ENCODE measurements at regions not wholly inside any gene's neighbourhood (a gene's known extent, or its start where the extent isn't known, plus 50 kb on each side); places are given as distances from the start of the nearest gene placed in this dataset.

DNA sequence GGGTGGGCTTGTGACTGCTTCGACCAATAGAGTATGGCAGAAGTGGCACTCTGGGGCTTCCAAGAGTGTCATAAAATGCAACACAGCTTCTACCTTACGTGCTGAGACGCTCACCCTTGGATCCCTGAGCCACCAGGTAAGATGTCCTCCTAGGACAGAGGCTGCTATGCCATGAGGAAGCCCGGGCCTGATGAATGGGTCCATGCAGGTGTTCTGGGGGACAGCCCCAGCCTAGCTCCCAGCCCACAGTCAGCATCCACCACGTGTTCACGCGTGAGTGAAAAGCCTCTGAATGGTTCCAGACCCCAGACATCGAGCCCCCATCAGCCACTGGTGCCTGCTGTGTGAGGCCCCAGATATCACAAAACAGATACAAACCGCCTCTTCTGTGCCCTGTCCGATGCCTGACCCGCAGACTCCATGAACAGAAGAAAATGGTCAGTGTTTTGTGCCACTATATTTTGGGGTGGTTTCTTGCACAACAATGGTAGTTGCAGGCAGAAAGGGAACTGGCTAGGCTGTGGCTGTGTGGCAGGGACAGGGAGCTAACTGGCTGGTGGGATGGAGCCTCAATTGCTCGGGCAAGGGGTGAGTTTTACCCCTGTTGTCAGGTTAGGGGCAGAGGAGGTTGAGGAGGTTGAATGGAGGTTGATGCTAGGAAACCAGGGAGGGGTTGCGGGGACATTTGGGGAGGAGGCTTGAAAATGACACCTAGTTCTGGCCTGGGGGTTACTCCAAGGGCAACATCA lies 92.2 kb downstream of the LINGO1 start:
- no peak for DNase-seq

DNA sequence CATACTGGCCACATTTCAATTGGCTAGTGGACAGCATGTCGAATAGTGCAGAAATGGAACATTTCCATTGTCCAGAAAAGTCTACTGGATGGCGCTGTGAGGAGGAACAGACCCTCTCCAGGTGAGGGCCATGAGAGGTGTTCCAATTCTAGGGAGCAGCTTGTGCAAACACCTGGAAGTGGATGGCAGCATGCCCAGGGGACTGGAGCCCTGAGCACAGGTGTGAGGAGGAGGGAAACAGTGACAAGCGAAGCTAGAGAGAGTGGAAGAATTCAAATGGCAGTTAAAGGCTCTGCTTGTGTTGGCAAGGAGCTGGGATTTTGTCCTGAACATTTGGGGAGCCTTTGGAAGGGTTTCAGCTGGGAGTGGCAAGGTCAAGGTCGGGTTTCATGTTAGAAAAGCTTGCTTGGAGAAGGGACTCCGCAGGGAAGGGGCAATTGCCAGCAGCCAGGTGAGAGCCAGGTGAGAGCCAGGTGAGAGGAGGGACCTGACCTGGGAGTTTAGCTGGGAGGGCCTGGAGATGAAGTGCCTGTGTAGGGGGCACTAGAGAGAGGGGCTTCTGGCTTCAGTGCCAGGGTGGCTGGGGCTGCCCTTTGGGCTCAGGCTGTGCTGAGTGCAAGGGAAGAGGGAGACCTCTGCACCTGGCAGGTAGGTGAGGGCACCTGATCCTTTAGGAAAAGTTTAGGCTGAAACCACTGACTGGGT lies 93.8 kb downstream of the LINGO1 start:
- DNase-seq = no peak

- DNase-seq = no peak
Observed at GRCh38 chr15:77538027-77538451, 94.7 kb downstream of the LINGO1 start.

GRCh38 chr15:77537006-77537405 lies 95.7 kb downstream of the LINGO1 start:
- DNase-seq = no peak

DNA sequence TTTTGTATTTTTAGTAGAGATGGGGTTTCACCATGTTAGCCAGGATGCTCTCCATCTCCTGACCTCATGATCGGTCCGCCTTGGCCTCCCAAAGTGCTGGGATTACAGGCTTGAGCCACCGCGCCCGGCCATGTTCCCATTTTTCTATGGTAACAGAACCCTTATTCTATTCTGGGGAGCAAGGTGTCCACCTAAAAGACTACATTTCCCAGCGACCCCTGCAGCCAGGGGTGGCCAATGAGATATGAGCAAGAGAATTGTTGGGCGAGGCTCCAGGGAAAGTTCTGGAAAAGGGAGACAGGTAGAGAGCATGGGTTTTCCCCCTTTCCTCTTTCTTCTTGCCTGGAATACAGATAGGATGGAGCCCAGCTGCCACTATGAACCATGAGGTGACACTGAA lies 96.9 kb downstream of the LINGO1 start:
- no peak for DNase-seq
